ENCODE measurements at regions not wholly inside any gene's neighbourhood (a gene's known extent, or its start where the extent isn't known, plus 50 kb on each side); places are given as distances from the start of the nearest gene placed in this dataset.

GRCh38 chr5:168193493-168194250 is 97.8 kb upstream of the WWC1 start:
- DNase-seq, result no peak

GRCh38 chr5:168195110-168195509 is 96.3 kb upstream of the WWC1 start:
- DNase-seq, result no peak

- no peak for DNase-seq
Measured at GRCh38 chr5:168198359-168198758, 93.1 kb upstream of the WWC1 start.

GRCh38 chr5:168202996-168203395 is 88.4 kb upstream of the WWC1 start:
- DNase-seq, result no peak

GRCh38 chr5:168204165-168204564 is 87.3 kb upstream of the WWC1 start:
- DNase-seq, result no peak

- no peak for DNase-seq
Measured at GRCh38 chr5:168207450-168208029, 83.9 kb upstream of the WWC1 start.

GRCh38 chr5:168209244-168209995 is 82.0 kb upstream of the WWC1 start:
- no peak for DNase-seq

- DNase-seq, result no peak
Measured at GRCh38 chr5:168209997-168210396, 81.4 kb upstream of the WWC1 start.

- DNase-seq, result no peak
Measured at GRCh38 chr5:168211245-168211644, 80.2 kb upstream of the WWC1 start.

GRCh38 chr5:168211936-168212335 is 79.5 kb upstream of the WWC1 start:
- DNase-seq, result no peak

- no peak for DNase-seq
Measured at GRCh38 chr5:168214071-168214470, 77.4 kb upstream of the WWC1 start.

GRCh38 chr5:168214886-168215285 is 76.6 kb upstream of the WWC1 start:
- DNase-seq, result no peak

GRCh38 chr5:168215646-168216045 is 75.8 kb upstream of the WWC1 start:
- no peak for DNase-seq

- no peak for DNase-seq
Measured at GRCh38 chr5:168216989-168217388, 74.5 kb upstream of the WWC1 start.

- DNase-seq, result no peak
Measured at GRCh38 chr5:168217497-168217896, 73.9 kb upstream of the WWC1 start.

- no peak for DNase-seq
Measured at GRCh38 chr5:168218746-168219145, 72.7 kb upstream of the WWC1 start.

- peak; percentile 36 to 50 for DNase-seq
Measured at GRCh38 chr5:168219515-168220410, 71.7 kb upstream of the WWC1 start.

GRCh38 chr5:168224085-168224484 is 67.4 kb upstream of the WWC1 start:
- DNase-seq, result no peak

- DNase-seq, result no peak
Measured at GRCh38 chr5:168226012-168226411, 65.4 kb upstream of the WWC1 start.

GRCh38 chr5:168227001-168227400 is 64.4 kb upstream of the WWC1 start:
- DNase-seq, result peak in 1 of 2 experiments; percentile 17

GRCh38 chr5:168227973-168228615 is 63.4 kb upstream of the WWC1 start:
- DNase-seq, result no peak

- DNase-seq, result no peak
Measured at GRCh38 chr5:168228668-168229067, 62.8 kb upstream of the WWC1 start.
